ENCODE measurements at regions not wholly inside any gene's neighbourhood (a gene's known extent, or its start where the extent isn't known, plus 50 kb on each side); places are given as distances from the start of the nearest gene placed in this dataset.

DNA sequence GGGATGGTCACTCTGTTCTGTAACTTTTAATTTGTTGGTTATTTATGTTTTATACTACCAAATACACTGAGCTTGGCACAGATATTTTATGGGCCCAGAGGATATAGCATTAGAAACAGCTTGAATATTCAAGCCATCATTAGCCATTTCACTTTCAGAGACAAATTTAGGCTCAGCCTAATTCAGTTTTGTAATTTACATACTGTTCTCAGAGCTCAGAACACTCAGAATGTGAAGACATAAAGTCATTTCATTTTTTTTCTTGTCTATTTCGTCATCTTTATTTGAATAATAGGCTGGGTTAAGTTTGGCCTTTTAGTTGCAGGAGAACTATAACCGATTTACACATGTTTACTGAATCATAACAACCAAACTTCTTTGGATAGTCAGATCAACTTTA is 361.7 kb downstream of the SNAPC1 start:
- DNase-seq, result no peak
- Mint-ChIP-seq H3K36me3 (ENCODE audit: low read depth) (no peaks in the 10 kb centered on the region), H3K4me1 (no peaks in the 10 kb centered on the region), H3K9me3 (no peaks in the 10 kb centered on the region), H3K27ac (no peak overlapping the region), H3K4me3 (no peak overlapping the region), H3K27me3 (ENCODE audit: low read depth, poor library complexity) (peaks cover 52% of the 10 kb centered on the region)
- TF ChIP-seq, protein P1, sequence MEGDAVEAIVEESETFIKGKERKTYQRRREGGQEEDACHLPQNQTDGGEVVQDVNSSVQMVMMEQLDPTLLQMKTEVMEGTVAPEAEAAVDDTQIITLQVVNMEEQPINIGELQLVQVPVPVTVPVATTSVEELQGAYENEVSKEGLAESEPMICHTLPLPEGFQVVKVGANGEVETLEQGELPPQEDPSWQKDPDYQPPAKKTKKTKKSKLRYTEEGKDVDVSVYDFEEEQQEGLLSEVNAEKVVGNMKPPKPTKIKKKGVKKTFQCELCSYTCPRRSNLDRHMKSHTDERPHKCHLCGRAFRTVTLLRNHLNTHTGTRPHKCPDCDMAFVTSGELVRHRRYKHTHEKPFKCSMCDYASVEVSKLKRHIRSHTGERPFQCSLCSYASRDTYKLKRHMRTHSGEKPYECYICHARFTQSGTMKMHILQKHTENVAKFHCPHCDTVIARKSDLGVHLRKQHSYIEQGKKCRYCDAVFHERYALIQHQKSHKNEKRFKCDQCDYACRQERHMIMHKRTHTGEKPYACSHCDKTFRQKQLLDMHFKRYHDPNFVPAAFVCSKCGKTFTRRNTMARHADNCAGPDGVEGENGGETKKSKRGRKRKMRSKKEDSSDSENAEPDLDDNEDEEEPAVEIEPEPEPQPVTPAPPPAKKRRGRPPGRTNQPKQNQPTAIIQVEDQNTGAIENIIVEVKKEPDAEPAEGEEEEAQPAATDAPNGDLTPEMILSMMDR (IDR thresholded peaks at IDR 0.05), result no peak

DNA sequence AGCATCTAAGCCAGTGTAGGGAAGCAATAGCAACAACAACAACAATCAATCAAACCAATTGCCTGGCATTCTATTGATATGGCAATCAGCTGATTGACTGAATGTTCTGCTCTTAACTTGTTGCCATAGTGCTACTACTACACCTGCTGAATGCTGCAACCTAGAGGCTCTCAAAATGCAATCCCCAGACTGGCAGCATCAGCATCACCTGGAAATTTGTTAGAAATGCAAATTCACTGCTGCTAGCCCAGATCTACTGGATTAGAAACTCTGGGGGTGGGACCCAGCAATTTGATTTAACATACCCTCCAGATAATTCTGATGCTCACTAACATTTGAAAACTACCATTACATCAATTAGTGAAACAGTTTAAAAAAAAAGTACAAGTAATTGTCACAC is 363.6 kb downstream of the SNAPC1 start:
- Mint-ChIP-seq H3K27me3 (ENCODE audit: low read depth, poor library complexity) (peaks cover 40% of the 10 kb centered on the region), H3K9me3 (no peaks in the 10 kb centered on the region), H3K4me3 (no peak overlapping the region), H3K27ac (no peak overlapping the region), H3K4me1 (no peaks in the 10 kb centered on the region), H3K36me3 (ENCODE audit: low read depth) (no peaks in the 10 kb centered on the region)
- TF ChIP-seq, protein P1 (IDR thresholded peaks at IDR 0.05), result no peak
- no peak for DNase-seq

DNA sequence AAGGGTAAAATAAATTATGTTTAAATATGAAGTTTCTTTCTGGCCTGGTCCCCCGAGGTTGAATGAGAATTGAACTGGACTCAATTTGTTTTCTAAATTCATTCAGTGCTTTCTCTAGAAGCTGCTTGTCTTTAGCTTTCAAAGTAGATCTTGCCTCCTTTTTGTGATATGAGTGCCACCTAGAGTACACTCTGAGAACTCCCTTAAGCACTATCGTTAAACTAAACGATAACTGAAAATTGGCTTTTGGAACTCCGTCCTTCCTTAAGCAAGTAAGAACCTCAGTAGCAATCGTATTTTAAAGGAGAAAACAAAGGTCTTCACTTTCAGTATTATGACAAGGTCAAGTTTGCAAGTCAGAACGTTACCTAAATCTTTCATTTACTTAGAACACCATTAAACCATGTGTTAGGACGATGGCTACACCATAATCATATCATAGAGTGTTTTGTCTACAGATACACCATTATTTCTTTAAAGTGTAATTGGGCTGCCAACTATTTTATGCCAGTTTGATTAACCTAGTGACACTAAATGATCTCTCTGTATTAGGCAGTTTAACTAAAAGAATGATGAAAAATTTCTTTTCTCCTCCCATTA is 364.8 kb downstream of the SNAPC1 start:
- H3K36me3 Mint-ChIP-seq (ENCODE audit: low read depth), result no peaks in the 10 kb centered on the region
- H3K4me1 Mint-ChIP-seq, result no peaks in the 10 kb centered on the region
- TF ChIP-seq, protein P1 (IDR thresholded peaks at IDR 0.05), result peak; percentile 77
- H3K9me3 Mint-ChIP-seq, result no peaks in the 10 kb centered on the region
- peak; percentile 7 for DNase-seq
- no peak overlapping the region for H3K4me3 Mint-ChIP-seq
- H3K27me3 Mint-ChIP-seq (ENCODE audit: low read depth, poor library complexity), result peaks cover 41% of the 10 kb centered on the region
- no peak overlapping the region for H3K27ac Mint-ChIP-seq

DNA sequence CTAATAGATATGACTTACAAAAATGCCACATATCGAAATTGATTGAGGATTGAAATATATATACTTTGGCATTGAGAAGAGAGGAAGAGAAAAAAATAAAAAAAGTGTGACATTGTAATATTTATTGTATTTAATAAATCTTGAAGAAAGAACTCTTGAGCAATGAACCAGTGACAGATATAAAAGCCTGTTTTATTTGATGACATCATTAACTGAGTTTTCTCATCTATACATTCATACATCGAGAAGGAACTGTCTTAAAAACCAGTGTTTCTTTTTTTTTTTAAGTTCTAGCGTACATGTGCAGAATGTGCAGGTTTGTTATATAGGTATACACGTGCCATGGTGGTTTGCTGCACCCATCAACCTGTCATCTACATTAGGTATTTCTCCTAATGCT is 368.2 kb downstream of the SNAPC1 start:
- H3K4me3 Mint-ChIP-seq, result no peak overlapping the region
- DNase-seq, result no peak
- TF ChIP-seq, protein P1 (IDR thresholded peaks at IDR 0.05), result no peak
- H3K27me3 Mint-ChIP-seq (ENCODE audit: low read depth, poor library complexity), result peaks cover 34% of the 10 kb centered on the region
- H3K36me3 Mint-ChIP-seq (ENCODE audit: low read depth), result no peaks in the 10 kb centered on the region
- H3K4me1 Mint-ChIP-seq, result no peaks in the 10 kb centered on the region
- H3K9me3 Mint-ChIP-seq, result peaks cover 3% of the 10 kb centered on the region
- no peak overlapping the region for H3K27ac Mint-ChIP-seq

DNA sequence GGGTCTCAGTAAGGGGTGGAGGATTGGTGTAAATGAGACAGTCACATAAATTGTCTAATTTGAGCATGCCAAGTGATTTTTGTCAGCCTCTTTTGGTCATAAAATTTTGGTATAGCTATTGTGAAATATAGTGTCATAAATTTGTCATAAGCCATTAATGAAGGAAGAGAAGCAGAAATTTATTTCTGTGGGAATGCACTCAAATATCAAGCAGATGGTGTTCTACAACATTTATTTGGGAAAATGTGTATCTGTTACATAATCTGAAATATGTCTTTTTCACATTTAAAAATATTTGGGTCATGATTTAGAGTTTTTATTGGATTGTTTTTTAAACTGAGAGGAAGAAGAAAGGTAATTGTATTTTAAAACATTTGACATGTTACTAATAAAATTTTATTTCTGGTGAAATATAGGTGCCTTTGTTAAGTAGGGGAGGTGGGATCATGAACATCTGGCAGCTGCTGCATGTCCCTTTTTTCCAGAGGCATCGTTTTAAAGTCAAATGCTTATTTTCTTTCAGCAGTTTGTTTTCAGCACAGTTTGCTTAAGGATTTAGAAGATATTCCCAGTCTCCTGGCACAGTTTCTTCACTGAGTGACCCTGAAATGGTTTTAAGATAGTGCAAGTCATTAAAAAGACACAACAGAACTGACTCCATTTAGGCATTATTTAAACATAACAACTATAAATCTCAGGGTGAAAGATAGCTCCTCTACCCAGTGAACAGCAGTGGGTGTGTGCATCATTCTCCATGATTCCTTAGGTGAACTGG is 371.7 kb downstream of the SNAPC1 start:
- H3K27me3 Mint-ChIP-seq (ENCODE audit: low read depth, poor library complexity), result peaks cover 14% of the 10 kb centered on the region
- no peak for DNase-seq
- no peaks in the 10 kb centered on the region for H3K4me1 Mint-ChIP-seq
- no peaks in the 10 kb centered on the region for H3K36me3 Mint-ChIP-seq (ENCODE audit: low read depth)
- H3K27ac Mint-ChIP-seq, result no peak overlapping the region
- no peak overlapping the region for H3K4me3 Mint-ChIP-seq
- H3K9me3 Mint-ChIP-seq, result peaks cover 8% of the 10 kb centered on the region
- TF ChIP-seq, protein P1 (IDR thresholded peaks at IDR 0.05), result no peak

DNA sequence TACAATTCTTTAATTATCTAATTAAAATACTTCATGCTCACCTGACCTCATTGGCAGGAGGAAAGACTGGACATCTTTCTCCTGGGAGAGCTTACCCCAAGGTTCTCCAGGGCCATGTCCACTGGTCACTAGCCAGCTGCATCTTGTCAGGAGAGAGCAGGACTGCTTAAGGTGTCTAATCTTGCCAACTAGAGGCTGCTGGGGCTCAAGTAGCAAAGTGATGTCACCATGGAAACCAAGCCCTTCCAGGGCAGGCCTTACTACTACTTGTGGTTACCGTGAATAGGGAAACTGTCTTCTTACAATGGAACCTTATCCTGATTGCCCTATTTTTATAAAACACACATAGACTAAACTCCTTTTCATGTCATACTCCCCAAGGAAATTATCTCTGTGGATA is 376.4 kb downstream of the SNAPC1 start:
- no peak for DNase-seq
- no peak overlapping the region for H3K4me3 Mint-ChIP-seq
- H3K36me3 Mint-ChIP-seq (ENCODE audit: low read depth), result no peaks in the 10 kb centered on the region
- TF ChIP-seq, protein P1 (IDR thresholded peaks at IDR 0.05), result no peak
- no peak overlapping the region for H3K27ac Mint-ChIP-seq
- no peaks in the 10 kb centered on the region for H3K4me1 Mint-ChIP-seq
- no peaks in the 10 kb centered on the region for H3K27me3 Mint-ChIP-seq (ENCODE audit: low read depth, poor library complexity)
- H3K9me3 Mint-ChIP-seq, result peaks cover 8% of the 10 kb centered on the region
